ENCODE measurements at regions not wholly inside any gene's neighbourhood (a gene's known extent, or its start where the extent isn't known, plus 50 kb on each side); places are given as distances from the start of the nearest gene placed in this dataset.

DNA sequence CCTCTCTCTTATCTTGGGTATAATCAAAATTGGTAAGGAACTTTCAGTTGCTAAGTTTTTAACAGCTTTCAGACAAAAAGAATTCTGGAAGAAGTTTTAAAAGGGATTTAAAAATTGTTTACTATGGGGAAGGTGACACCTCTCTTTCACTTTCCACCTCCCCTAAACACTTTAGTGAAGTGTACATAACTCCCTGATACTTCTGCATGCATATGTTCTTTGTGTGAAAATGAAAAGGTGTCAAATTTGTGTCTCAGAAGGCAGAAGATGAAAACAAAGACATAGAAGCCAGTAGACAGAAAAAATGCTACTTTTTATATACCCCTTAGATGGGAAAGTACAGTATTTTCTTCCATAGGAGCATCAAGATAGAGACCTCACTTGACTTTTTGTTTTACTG is 117.8 kb downstream of the TMEM26 start (continued):
- TF ChIP-seq HES4 (CRISPR knock-in tag; IDR thresholded peaks at IDR 0.05; ENCODE audit: borderline replicate concordance) (no peak), FIP1L1 (IDR thresholded peaks at IDR 0.05; ENCODE audit: borderline replicate concordance, insufficient read depth, low read depth, low read length) (no peak), JUNB (CRISPR knock-in tag; IDR thresholded peaks at IDR 0.05; ENCODE audit: borderline replicate concordance) (no peak), MAF1 (CRISPR knock-in tag; IDR thresholded peaks at IDR 0.05; ENCODE audit: borderline replicate concordance) (no peak)
- TF ChIP-seq, protein P1, sequence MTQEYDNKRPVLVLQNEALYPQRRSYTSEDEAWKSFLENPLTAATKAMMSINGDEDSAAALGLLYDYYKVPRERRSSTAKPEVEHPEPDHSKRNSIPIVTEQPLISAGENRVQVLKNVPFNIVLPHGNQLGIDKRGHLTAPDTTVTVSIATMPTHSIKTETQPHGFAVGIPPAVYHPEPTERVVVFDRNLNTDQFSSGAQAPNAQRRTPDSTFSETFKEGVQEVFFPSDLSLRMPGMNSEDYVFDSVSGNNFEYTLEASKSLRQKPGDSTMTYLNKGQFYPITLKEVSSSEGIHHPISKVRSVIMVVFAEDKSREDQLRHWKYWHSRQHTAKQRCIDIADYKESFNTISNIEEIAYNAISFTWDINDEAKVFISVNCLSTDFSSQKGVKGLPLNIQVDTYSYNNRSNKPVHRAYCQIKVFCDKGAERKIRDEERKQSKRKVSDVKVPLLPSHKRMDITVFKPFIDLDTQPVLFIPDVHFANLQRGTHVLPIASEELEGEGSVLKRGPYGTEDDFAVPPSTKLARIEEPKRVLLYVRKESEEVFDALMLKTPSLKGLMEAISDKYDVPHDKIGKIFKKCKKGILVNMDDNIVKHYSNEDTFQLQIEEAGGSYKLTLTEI (CRISPR knock-in tag; conservative IDR thresholded peaks at IDR 0.05): no peak
- TF ChIP-seq, protein P2, sequence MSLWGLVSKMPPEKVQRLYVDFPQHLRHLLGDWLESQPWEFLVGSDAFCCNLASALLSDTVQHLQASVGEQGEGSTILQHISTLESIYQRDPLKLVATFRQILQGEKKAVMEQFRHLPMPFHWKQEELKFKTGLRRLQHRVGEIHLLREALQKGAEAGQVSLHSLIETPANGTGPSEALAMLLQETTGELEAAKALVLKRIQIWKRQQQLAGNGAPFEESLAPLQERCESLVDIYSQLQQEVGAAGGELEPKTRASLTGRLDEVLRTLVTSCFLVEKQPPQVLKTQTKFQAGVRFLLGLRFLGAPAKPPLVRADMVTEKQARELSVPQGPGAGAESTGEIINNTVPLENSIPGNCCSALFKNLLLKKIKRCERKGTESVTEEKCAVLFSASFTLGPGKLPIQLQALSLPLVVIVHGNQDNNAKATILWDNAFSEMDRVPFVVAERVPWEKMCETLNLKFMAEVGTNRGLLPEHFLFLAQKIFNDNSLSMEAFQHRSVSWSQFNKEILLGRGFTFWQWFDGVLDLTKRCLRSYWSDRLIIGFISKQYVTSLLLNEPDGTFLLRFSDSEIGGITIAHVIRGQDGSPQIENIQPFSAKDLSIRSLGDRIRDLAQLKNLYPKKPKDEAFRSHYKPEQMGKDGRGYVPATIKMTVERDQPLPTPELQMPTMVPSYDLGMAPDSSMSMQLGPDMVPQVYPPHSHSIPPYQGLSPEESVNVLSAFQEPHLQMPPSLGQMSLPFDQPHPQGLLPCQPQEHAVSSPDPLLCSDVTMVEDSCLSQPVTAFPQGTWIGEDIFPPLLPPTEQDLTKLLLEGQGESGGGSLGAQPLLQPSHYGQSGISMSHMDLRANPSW (CRISPR knock-in tag; IDR thresholded peaks at IDR 0.05; ENCODE audit: borderline replicate concordance): no peak

DNA sequence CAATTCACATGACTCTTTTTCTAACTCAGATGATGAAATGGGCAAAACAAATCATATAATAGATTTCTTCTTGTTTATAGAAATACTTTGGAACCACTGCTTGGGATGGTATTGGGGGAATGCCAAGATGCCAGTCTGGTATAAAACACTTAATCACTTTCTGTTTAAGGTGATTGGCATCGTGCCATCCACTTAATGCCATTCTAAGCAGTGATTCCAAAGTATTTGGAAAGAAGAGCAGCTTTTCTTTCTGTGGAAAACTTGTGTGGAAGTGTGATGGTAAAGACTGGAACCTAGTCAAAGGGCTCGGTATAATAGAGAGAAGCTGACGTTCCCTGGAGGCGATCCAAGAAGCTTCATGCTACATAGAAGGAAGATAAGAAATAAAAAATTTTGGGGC is 120.6 kb downstream of the TMEM26 start:
- TF ChIP-seq CHD4 (IDR thresholded peaks at IDR 0.05; ENCODE audit: borderline replicate concordance, low read length): no peak
- no peak for TF ChIP-seq SP4 (CRISPR knock-in tag; IDR thresholded peaks at IDR 0.05)
- no peak for TF ChIP-seq NFKB2 (CRISPR knock-in tag; IDR thresholded peaks at IDR 0.05; ENCODE audit: borderline replicate concordance)
- TF ChIP-seq ATRX (CRISPR knock-in tag; IDR thresholded peaks at IDR 0.05; ENCODE audit: borderline replicate concordance): no peak
- TF ChIP-seq ETV6 (CRISPR knock-in tag; conservative IDR thresholded peaks at IDR 0.05): no peak
- TF ChIP-seq, protein P3, sequence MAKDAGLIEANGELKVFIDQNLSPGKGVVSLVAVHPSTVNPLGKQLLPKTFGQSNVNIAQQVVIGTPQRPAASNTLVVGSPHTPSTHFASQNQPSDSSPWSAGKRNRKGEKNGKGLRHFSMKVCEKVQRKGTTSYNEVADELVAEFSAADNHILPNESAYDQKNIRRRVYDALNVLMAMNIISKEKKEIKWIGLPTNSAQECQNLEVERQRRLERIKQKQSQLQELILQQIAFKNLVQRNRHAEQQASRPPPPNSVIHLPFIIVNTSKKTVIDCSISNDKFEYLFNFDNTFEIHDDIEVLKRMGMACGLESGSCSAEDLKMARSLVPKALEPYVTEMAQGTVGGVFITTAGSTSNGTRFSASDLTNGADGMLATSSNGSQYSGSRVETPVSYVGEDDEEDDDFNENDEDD (CRISPR knock-in tag; IDR thresholded peaks at IDR 0.05; ENCODE audit: borderline replicate concordance): no peak
- no peak for TF ChIP-seq ZZZ3 (CRISPR knock-in tag; IDR thresholded peaks at IDR 0.05; ENCODE audit: borderline replicate concordance)
- no peak for TF ChIP-seq MATR3 (CRISPR knock-in tag; IDR thresholded peaks at IDR 0.05)
- TF ChIP-seq SIN3B (IDR thresholded peaks at IDR 0.05; ENCODE audit: low read length): no peak
- no peak for TF ChIP-seq HOXA5 (CRISPR knock-in tag; IDR thresholded peaks at IDR 0.05)
- no peak for TF ChIP-seq ZNF546 (CRISPR knock-in tag; conservative IDR thresholded peaks at IDR 0.05)
- TF ChIP-seq PPARG (CRISPR knock-in tag; conservative IDR thresholded peaks at IDR 0.05): no peak
- Histone ChIP-seq H3K4me3 (replicated peaks in 1 of 3; ENCODE audit: insufficient read depth in 1 of 3, low read depth in 2 of 3, low read length in 3 of 3) (no peak overlapping the region), H3K4me1 (ENCODE audit: insufficient read depth, low read length) (no peaks in the 10 kb centered on the region), H3K27me3 (ENCODE audit: control insufficient read depth in 1 of 2, insufficient read depth in 2 of 2, low read length in 2 of 2) (no peaks in the 10 kb centered on the region; a peak in 1 of 5 replicates), H3K36me3 (replicated peaks in 1 of 2; ENCODE audit: control insufficient read depth in 1 of 2, insufficient read depth in 2 of 2, low read length in 2 of 2) (no peaks in the 10 kb centered on the region), H3K79me2 (ENCODE audit: insufficient read depth, low read length) (no peaks in the 10 kb centered on the region), H3K27ac (ENCODE audit: extremely low read length, insufficient read depth, low read length) (no peak overlapping the region), H4K20me1 (ENCODE audit: insufficient read depth, low read length) (no peaks in the 10 kb centered on the region), H3K9ac (ENCODE audit: insufficient read depth, low read depth, low read length) (no peak overlapping the region), H3K4me2 (ENCODE audit: low read depth, low read length) (no peak overlapping the region), H3K9me3 (ENCODE audit: low read length) (0 out of 2 replicates have a peak, but pooled peaks cover 6% of the 10 kb centered on the region), H2AFZ (ENCODE audit: low read length) (no peak overlapping the region)
- in situ Hi-C loops (cut with HindIII; ENCODE audit: extremely low pct_ligation_motif_present, low pct_unique_long_range_greater_than_20kb): no loop called here
- ChIA-PET POLR2A (no interaction called here), CTCF (ENCODE audit: low intra/inter-chr PET ratio, low total read pairs) (no interaction called here)
- ATAC-seq: no peak
- DNase-seq (ENCODE audit: low spot score): no peak
- no peak for FAIRE-seq
- BruUV-seq (replicated peaks): no TSS peak
- WGBS (ENCODE audit: low lambda C conversion rate): 11% methylated on average over 4 of the region's 4 CpGs
- intact Hi-C loops (cut with micrococcal nuclease; ENCODE audit: unreplicated experiment): no loop called here
